Prostate gland (tissue), 2 donors: ENCODE measurements at regions not wholly inside any gene's neighbourhood (a gene's known extent, or its start where the extent isn't known, plus 50 kb on each side); places are given as distances from the start of the nearest gene placed in this dataset.

Experiments used
- DNase-seq: peaks from one replicate; pipeline ENCODE4 v3.0.0-alpha.2; 2019; ENCODE audit warnings: low spot score
- H3K27ac ChIP-seq, 2 donors: fragments of 200-600 bp; sonication (generic); 2 replicates each; pipeline ENCODE4 v1.5.1; 2017 to 2019
- H3K27me3 ChIP-seq: fragments of 200-600 bp; sonication (generic); replicated peaks from 2 replicates; pipeline ENCODE4 v1.5.1; 2019; ENCODE audit not compliant: insufficient read depth
- H3K36me3 ChIP-seq, 2 donors: fragments of 200-600 bp; sonication (generic); 1 replicate in 1 of 2; 2 replicates in 1 of 2; pipeline versions ENCODE4 v1.5.1 to v1.8.1; 2017 to 2019
- H3K4me1 ChIP-seq: fragments of 200-600 bp; sonication (generic); replicated peaks from 2 replicates; pipeline ENCODE4 v1.5.1; 2019
- H3K4me3 ChIP-seq, 2 donors: fragments of 200-600 bp; sonication (generic); 2 replicates each; pipeline ENCODE4 v1.5.1; 2017 to 2019
- H3K9me3 ChIP-seq: fragments of 200-600 bp; sonication (generic); 2 replicates; pipeline ENCODE4 v1.5.1; 2017
- CTCF ChIP-seq, 4 experiments: fragments of 200-600 bp in 2 of 4; fragments of 450-650 bp in 2 of 4; sonication (generic) in 2 of 4; IDR thresholded peaks; 1 replicate in 3 of 4; 2 replicates in 1 of 4; pipeline ENCODE4 v1.5.1; 2016 to 2019; ENCODE audit warnings: antibody characterized with exemption in 4 of 4, mild to moderate bottlenecking in 2 of 4, moderate library complexity in 2 of 4
- POLR2A ChIP-seq: fragments of 450-650 bp; IDR thresholded peaks from one replicate; pipeline ENCODE4 v1.6.1; 2016; ENCODE audit warnings: antibody characterized with exemption, mild to moderate bottlenecking
- POLR2AphosphoS5 ChIP-seq: sonication (generic); formaldehyde crosslinking; IDR thresholded peaks from one replicate; pipeline ENCODE4 v1.6.1; 2017; ENCODE audit warnings: antibody characterized with exemption
- WGBS: methylation state at CpG from one replicate; pipeline ENCODE4 v1.1.5; 2018; 5-methylcytosine and 5-hydroxymethylcytosine counted together
- intact Hi-C: fragments of 100-400 bp; cut with DNase I; formaldehyde crosslinking; loops from one replicate; pipeline ENCODE4 v1.14.2; 2022

GRCh38 chr10:33396938-33397337 is 62.5 kb upstream of the NRP1 start:
- Histone ChIP-seq H3K27ac (no peak overlapping the region), H3K27me3 (no peaks in the 10 kb centered on the region), H3K9me3 (no peaks in the 10 kb centered on the region), H3K4me1 (no peaks in the 10 kb centered on the region), H3K36me3 (no peaks in the 10 kb centered on the region), H3K4me3 (no peak overlapping the region)
- 41% methylated on average over 1 of the region's 1 CpG for WGBS
- no peak for TF ChIP-seq POLR2A
- no peak for TF ChIP-seq POLR2AphosphoS5
- no peak for TF ChIP-seq CTCF (IDR thresholded peaks at IDR 0.05)
- DNase-seq, result no peak
- intact Hi-C loops, result no loop called here

- WGBS, result 87% methylated on average over 3 of the region's 3 CpGs
- TF ChIP-seq POLR2AphosphoS5 (no peak), POLR2A (no peak)
- intact Hi-C loops, result no loop called here
- Histone ChIP-seq H3K4me1 (no peaks in the 10 kb centered on the region), H3K27ac (no peak overlapping the region), H3K9me3 (no peaks in the 10 kb centered on the region), H3K4me3 (no peak overlapping the region), H3K36me3 (no peaks in the 10 kb centered on the region), H3K27me3 (no peaks in the 10 kb centered on the region)
- DNase-seq, result no peak
These were observed 61.8 kb upstream of the NRP1 start for GRCh38 chr10:33396279-33396678.

- H3K27ac ChIP-seq, result no peak overlapping the region
- H3K27me3 ChIP-seq, result no peaks in the 10 kb centered on the region
- TF ChIP-seq CTCF (IDR thresholded peaks at IDR 0.05), result no peak
- no peaks in the 10 kb centered on the region for H3K9me3 ChIP-seq
- no peak overlapping the region for H3K4me3 ChIP-seq
- no peaks in the 10 kb centered on the region for H3K4me1 ChIP-seq
- no peak for DNase-seq
- intact Hi-C loops, result no loop called here
- H3K36me3 ChIP-seq, result no peaks in the 10 kb centered on the region
- 73% methylated on average over 1 of the region's 1 CpG for WGBS
These were observed 60.7 kb upstream of the NRP1 start for GRCh38 chr10:33395201-33395600.

GRCh38 chr10:33392706-33393105 is 58.2 kb upstream of the NRP1 start:
- intact Hi-C loops, result no loop called here
- no peak for DNase-seq
- WGBS, result 83% methylated on average over 5 of the region's 5 CpGs
- Histone ChIP-seq H3K9me3 (no peaks in the 10 kb centered on the region), H3K27me3 (no peaks in the 10 kb centered on the region), H3K27ac (no peak overlapping the region), H3K36me3 (no peaks in the 10 kb centered on the region), H3K4me1 (no peaks in the 10 kb centered on the region), H3K4me3 (no peak overlapping the region)
- no peak for TF ChIP-seq POLR2AphosphoS5
- TF ChIP-seq CTCF (IDR thresholded peaks at IDR 0.05), result no peak
- TF ChIP-seq POLR2A, result no peak

- H3K9me3 ChIP-seq, result no peaks in the 10 kb centered on the region
- H3K27ac ChIP-seq, result no peak overlapping the region
- DNase-seq, result no peak
- TF ChIP-seq CTCF (IDR thresholded peaks at IDR 0.05) (no peak), POLR2AphosphoS5 (no peak), POLR2A (no peak)
- intact Hi-C loops, result no loop called here
- H3K4me1 ChIP-seq, result no peaks in the 10 kb centered on the region
- H3K36me3 ChIP-seq, result no peaks in the 10 kb centered on the region
- no peak overlapping the region for H3K4me3 ChIP-seq
- no peaks in the 10 kb centered on the region for H3K27me3 ChIP-seq
- WGBS, result 88% methylated on average over 8 of the region's 8 CpGs
These were observed 57.4 kb upstream of the NRP1 start for GRCh38 chr10:33391611-33392465.
